ENCODE measurements at regions not wholly inside any gene's neighbourhood (a gene's known extent, or its start where the extent isn't known, plus 50 kb on each side); places are given as distances from the start of the nearest gene placed in this dataset.
"Not testable (repeated sequence)": the region's sequence is repeated elsewhere in the genome, so short reads cannot be mapped to it uniquely, and the experiment has no call there.

DNA sequence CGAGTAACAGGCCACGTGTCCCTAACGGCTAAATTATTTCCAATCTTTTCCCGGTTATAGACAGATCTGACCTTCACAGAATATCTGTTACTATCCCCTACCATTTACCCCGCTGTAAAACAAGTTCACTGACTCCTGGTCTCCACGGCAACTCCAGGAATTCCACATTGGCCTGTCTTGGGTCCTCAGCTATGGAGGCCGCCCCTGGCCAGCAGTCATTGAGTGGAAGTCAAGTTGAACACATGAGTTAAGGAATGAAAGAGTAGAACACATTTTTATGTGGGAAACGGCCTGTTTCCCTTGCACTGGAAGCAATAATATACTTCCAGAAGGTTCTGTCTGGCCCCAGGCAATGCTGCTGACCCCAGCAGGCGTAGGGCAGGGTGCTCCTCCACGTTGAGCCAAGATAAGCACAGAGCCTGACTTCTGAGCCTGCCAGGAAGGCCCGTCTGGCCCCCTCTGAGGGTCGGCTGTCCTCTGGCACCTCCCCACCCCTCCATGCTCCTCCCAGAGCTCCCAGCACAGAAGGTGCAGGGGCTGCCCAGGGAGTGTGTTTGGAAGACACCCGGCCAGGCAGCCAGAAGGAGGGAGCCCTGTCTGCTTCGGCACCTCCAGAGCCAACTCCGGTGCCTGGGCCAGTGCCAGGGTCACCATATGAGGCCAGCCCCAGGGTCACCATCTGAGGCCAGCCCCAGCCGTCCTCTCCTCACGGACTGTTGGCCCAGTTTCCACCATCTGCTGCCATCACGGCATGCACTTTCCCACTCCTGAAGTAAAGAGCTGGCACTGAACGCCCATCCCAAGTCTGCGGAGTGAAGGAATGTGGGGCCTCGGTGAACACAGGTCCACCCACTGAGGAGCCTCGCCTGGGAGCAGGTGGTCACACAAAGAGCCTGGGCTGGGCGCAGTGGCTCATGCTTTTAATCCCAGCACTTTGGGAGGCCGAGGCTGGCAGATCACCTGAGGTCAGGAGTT, 813.2 kb downstream of the BRD1 start:
- FAIRE-seq (no peak), DNase-seq (ENCODE audit: low spot score) (no peak)

DNA sequence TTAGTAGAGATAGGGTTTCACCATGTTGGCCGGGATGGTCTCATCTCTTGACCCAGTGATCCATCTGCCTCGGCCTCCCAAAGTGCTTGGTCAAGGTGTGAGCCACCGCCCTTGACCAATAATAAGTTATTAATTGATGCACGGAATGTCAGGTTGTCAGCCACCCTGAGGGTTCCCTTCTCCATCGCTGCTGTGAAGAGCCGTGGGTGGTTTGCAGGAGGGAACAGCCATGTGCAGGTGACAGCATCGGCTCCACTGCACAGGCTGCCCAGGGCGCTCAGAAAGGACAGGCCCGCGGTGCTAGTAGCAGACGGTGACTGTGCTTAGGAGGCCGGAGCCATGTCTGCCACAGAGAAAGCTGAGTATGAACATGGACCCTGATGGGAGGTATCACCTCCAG, 814.0 kb downstream of the BRD1 start:
- FAIRE-seq: no peak
- DNase-seq (ENCODE audit: low spot score): no peak

DNA sequence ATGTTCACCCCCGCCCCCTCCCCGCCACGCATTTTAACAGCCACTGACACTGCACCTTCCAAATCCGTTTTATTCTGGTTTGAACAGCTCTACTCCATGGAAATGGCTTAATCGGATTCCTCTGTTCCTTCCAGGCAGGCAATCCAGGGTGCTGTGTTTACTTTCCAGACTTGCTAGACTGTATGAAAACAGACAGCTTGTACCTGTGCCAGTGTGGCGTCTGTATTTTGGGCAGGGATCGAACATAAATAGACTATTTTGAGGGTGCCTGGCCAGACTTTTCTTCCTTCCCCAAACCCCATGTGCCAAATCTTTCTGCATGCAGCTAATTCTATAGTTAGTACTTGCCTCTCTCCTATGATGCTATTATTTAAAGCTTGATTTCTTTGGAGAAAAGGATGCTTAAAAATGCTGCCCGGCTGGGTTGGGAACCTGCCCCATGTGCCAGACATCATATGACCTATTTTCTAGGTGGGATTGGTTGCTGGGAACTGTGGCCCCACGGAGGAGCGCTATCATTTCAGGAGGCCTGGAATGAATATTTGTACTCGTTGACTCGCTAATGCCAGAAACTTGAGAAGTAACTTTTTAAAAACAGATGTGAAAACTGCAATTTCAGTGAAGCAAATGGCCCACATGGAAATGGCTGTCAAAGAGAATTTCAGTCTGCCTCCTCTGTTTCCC, 814.8 kb downstream of the BRD1 start:
- DNase-seq (ENCODE audit: low spot score): no peak
- no peak for FAIRE-seq

DNA sequence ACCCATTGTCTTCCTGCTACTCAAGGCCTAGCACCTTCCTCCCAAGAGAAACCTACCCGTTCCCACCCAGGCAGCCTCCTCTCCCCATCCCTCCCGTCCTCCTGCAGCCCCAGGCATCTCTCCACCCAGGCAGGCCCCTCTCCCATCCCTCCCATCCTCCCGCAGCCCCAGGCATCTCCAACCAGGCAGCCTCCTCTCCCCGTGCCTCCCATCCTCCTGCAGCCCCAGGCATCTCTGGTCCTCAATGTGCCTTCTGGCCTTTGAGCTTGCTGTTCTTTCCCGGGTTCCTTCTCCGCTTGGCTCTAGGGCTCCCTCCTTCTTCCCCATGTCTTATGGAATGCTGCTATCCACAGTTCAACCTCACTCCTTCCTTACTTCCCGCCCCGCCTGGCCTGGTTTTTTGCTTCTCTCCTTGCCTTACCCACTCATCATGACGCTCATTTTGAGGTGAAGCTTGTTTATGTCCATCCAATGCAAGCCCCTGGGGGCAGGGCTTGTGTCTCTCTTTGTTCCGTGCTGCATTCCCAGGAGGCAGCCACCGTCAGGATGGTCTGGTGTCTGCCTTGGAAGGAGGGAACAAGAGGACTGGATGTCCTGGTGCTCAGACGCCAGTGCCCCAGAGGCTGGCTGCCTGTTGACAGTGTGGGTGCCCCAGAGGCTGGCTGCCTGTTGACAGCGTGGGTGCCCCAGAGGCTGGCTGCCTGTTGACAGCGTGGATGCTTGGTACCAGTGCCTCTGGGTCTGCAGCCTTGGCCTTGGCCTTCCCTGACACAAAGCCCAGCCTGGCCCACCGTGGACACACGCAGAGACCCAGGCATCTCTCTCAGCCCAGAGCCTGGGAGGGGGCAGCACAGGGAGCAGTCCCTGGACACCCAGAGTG, 815.7 kb downstream of the BRD1 start:
- FAIRE-seq (no peak), DNase-seq (ENCODE audit: low spot score) (no peak)

DNA sequence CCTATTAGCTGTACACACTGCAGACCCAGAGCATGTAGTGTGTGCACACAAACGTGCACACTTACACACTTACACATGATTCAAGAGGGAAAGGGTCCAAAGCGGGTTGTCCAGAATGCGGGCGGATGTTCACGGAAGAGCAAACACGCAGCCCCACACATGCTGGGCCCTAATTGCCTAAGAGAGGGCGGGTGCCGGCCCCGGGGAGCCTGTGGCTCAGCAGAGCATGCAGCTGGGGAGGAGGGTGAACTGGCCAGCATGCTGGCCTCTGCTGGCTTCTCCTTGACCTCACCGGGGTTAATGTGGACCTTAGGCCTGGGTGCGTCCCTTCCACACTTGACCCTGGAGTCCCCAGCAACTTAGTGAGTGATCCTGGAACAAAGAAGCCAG, 816.3 kb downstream of the BRD1 start:
- no peak for FAIRE-seq

DNA sequence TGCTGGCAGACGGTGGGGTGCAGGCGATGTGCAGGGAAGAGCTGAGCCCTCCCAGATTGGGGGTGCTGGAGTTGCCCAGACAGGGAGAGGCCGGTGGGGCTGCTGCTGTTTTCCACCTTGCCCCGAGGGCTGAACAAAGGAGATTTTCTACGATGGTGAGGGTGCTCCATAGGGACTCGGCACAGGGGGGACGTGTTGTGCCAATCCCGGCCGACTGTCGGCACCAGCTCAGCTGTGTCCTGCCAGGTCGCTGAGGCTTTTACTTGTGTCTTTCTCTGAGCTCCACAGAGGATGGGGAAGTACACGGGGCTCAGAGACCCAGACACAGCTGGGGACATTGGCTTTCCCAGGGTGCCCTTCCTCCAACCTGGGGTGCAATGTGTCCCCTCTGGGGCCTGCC, 816.8 kb downstream of the BRD1 start:
- DNase-seq (ENCODE audit: low spot score) (no peak), FAIRE-seq (no peak)

More for the DNA sequence above, 816.3 kb downstream of the BRD1 start:
- DNase-seq (ENCODE audit: low spot score): no peak

DNA sequence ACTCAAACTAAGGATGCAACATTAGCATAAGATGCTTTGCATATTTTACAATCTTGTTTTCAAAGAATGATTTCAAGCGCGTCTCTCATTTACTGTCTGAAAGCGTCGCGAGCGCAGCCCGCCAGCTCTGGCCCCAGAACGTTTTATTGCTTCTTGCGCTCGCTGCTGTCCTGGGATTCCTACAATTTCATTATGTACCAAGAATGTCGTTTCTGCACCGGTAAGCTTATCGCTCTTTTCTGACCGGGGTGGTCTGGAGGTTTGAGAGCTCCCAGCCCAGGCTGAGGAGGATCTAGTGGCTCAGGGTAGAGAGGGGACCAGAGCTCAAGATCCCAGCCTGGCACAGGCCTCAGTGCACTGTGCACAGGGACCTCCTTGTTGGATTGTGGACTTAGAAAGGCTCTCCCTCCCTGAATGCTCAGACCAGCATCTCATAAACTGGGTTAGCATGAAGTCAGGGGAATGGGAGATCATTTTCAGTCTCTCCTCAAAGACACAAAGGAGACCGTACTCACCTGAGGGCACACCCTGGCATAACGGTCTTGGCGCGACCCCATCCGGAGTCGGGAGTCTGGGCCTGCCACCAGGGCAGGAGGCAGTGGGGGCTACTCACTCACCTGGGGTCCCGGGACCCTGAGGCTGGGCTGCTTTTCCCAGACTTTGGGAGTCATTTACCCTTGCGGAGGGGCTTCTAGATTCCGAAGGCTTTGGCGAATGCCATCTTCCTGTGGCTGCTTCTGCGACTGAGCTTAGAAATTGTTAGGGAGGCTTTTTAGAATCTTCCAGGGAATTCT, 817.4 kb downstream of the BRD1 start:
- DNase-seq (ENCODE audit: low spot score) (no peak), FAIRE-seq (no peak)

DNA sequence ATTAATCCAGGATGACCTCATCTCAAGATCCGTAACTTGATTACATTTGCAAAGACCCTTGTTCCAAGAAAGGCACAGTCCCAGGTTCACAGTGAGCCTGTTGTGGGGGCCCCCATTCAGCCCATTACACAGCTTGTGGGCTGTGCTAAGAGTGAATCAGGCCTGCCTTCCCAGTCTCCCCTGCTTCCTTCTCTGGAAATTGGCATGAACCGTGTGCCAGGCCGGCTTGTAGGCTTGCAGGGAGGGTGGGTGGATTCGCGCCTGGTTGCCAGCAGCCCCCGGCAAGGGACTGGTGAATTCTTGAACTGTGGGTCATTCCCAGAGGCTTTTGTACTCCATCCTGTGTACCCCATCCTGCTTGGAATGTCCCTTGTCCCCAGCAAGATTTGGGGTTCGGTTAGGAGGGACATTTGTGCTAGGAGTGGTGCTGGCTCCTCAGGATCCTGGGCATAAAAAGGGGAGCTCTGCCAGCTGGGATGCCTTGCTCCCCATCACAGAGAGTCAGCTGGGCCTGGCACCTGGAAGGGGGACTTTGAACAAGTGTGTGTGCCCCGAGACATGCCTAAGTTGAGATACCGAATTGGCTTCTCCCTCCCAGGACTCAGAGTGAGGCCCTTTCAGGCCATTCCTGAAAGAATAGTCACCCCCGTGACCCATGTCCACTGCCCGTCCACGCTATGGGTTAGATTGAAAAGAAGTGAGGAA, 818.2 kb downstream of the BRD1 start:
- no peak for DNase-seq (ENCODE audit: low spot score)
- FAIRE-seq: no peak

DNA sequence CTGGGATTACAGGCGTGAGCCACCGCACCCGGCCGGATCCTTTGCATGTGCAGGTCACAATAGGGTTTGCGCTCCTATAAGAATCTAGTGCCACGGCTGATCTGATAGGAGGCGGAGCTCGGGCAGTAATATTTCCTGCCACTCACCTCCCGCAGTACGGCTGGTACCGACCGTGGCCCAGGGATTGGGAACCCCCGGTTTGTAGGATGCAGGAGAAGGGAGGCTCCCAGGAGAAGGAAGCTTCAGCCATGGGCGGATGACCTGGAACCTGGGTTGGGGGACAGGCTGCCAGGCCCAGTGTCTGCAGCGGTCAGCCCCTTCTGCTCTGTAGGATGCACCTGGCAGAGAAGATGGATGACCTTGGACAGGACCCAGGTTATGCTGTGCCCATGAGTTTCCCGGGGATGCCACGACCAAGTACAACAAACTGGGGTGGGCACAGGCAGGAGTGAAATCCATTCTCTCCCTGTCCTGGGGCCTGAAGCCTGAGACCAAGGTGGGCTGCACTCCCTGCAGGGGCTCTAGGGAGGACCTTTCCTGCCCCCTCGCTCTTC, 818.9 kb downstream of the BRD1 start:
- DNase-seq (ENCODE audit: low spot score) (no peak), FAIRE-seq (no peak)

DNA sequence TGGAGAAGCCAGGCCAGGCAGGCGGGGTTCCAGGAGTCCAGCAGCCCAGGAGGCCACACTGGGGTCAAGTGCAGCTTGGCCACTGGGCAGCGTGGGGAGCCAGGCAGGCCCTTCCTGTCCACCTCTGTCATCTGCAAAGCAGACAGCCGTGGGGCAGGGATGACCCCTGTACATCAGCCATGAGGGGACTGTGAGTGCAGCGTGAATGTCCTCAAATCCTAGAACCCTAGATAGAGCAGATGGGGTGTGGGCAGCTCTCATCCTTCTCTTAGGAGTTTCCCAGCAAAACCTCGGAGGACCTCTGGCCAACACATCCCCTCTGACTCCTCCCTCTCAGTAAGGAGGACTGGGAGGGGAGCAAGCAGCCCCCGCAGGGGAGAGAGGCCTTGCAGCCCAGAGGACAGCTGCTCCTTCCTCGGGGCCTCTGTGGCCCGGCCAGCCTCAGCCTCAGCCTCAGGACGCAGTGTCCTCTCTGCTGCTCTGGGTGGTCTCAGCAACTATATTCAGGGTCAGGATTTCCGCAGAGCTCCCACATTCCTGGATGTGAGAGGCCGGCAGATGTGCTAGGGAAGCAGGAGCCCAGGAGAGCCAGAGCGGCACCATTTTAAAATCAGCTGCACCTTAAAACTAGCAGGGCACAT, 820.5 kb downstream of the BRD1 start:
- DNase-seq (ENCODE audit: low spot score): no peak
- FAIRE-seq: no peak

DNA sequence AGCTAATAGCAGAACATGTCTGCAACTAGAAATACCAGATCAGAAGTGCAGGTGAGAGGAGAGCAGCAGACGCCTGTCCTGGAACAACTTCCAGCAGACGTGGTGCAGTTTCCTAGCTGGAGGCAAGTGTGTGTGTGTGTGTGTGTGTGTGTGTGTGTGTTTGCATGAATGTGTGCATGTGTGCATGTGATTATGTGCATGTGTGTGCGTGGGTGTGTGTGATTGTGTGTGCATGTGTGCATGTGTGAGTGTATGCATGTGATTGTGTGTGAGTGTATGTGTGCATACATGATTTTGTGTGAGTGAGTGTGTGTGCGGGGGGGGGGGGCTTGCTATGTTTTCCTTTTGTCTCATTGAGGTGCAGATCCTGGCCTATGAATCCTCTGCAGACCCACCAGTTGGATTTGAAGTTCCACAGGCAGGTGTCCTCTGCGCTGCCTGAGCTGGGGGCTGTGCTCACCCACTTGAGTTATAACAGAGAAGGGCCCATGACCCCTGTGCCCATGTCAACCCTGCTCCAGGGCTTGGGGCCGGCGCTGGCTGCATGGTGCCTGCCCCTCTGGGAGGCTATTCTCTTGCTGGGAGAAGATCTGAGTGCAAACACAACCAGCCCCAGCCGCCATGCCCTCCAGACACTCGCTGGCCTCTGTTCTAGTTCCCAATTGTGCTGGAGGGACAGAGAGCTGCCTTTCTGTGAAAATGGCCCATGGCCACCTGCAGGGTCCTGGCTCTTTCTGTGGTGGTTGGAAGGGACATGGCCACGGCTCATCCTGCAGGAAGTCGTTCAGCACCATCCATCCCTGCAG, 821.3 kb downstream of the BRD1 start:
- FAIRE-seq: peak; percentile 92
- DNase-seq (ENCODE audit: low spot score): no peak

DNA sequence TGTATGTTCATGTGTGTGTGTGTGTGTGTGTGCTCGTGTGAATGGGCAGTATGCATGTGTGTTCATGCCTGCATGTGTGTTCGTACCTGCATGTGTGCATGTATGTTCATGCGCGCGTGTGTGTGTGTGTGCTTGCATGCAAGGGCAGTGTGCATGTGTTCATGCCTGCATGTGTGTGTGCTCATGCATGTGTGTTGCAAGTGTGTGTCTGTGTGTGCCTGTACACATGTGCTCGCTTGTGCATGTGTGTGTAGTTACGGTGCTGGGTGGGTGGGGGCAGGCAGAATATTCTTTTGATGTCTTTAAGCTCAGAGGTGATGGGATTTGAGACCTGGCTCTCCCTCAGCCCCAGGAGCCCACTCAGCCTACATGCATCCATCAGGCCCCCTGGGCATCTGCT, 822.1 kb downstream of the BRD1 start:
- FAIRE-seq (peak; percentile 27), DNase-seq (ENCODE audit: low spot score) (no peak)

DNA sequence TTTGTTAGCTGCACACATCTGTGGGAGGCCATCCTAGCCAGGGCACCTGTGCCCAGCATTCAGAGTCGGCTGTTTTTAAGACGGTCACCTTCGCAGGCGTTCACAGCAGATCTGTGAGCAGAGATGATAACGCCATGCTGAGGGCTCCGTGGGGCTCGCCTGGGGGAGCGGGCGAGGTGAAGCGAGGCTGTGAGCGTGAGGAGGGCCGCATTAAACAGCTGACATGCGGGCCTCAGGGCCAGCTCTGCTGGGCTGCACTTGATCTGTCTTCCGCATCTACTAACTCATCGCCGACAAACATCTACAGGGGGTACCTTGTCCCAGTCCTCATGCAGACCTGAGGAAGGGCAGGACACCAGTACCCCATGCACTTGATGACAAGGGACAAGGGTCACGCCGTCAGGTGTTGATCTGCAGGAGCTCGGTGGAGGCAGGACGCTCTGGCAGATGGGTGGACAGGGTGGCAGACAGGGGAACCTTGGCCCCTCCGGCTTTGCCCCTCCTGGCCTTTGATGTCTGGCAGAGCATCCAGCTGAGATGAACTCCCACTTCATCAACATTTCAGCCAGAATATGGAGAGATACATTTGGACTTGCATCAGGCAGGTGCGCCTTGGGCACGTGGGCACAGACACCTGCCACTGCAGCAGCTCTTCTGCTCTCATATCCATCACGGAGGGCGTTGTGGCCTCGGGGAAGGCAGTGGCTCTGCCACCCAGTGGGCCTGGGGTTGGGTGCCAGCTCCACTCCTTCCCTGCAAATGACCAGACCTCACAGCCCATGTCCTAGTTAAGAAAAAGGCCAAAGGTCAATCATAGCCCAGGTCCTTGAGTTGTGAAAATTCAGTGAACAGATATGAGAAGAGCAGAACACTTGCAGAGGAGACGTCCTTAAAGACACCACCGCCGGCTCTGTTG, 822.9 kb downstream of the BRD1 start:
- FAIRE-seq (no peak), DNase-seq (ENCODE audit: low spot score) (no peak)

DNA sequence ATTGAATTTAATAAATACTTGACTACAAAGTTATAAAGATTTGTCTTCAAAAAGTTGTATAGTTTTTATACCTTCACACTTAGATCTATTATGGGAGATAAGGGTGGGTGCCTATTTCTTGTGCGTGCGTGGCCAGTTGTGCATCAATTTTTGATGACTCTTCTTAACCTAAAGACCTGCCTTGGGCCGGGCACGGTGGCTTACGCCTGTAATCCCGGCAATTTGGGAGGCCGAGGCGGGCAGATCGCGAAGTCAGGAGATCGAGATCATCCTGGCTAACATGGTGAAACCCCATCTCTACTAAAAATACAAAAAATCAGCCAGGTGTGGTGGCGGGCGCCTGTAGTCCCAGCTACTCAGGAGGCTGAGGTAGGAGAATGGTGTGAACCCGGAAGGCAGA, 830.1 kb downstream of the BRD1 start:
- not testable (repeated sequence) for DNase-seq (ENCODE audit: low spot score)

DNA sequence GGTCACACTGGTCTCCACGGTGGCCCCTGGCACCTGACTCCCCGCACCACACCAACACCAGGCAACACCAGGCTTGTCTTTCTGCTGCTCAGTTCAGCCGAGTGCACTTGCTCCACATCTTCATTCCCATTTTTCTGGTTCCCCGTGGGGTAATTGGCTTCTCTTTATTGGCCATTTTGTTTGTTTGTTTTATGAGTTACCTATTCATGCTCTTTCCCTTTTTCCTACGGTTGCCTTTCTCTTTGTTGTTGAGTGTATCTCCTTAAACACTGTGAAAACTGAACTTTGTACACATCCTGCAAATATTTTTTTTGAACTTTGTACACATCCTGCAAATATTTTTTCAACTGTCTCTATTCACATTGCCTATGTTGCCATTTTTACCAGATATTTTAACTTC, 834.0 kb downstream of the BRD1 start:
- no peak for DNase-seq (ENCODE audit: low spot score)
- peak; percentile 13 for FAIRE-seq

More for the DNA sequence above, 830.1 kb downstream of the BRD1 start:
- not testable (repeated sequence) for FAIRE-seq

DNA sequence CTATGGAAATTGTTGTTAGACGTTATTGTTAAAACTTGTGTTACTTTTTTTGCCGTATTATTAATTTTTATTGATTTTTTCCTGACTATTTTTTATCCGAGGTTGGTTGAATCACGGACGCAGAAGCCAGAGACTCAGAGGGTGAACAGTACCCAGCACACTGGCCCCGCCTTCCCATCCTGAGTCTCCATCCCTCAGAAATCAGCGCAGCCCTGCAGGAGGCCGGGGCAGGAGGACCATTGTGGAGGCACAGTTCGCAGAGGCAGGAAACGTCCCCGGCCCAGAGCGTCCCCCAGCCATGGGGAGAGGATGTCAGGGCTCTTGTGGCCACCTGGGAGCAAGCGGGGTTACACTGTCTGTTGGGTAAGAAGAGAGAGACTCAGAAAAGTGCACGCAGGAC, 843.0 kb downstream of the BRD1 start:
- DNase-seq (ENCODE audit: low spot score): no peak
- FAIRE-seq: no peak

DNA sequence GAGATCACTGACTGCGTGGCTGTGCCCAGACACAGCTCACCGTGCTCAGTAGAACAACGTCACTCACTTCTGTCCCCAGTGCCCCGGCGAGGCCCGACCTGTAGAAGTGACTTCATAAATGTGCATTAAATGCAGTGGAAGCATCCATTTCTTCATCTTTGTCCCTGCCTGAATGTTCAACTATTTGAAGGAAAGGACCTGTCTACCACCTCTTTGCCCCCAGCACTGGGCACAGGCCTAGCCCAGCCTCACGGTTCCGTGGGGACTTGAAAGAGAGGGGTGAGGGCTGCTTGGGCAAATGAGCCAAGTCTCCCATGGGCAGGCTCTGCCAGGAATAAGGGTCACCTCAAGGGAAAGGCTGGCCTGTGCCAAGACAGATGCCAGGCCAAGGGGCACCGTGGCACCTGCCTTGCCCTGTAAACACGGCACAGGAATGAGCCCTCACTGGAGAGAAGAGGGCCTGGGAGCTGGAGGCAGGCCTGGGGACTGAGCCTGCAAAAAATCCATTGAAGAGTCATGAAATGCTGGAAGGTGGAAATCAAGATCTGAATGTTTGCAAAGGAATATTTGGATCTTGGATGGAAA, 845.3 kb downstream of the BRD1 start:
- no peak for DNase-seq (ENCODE audit: low spot score)
- no peak for FAIRE-seq
